DND-41 (cell line): ENCODE measurements at regions not wholly inside any gene's neighbourhood (a gene's known extent, or its start where the extent isn't known, plus 50 kb on each side); places are given as distances from the start of the nearest gene placed in this dataset.

Source experiments
- EZH2 ChIP-seq: IDR thresholded peaks from 3 replicates; pipeline ENCODE4 v1.6.1; 2012; ENCODE audit warnings: borderline replicate concordance, low read depth, mild to moderate bottlenecking, moderate library complexity, low read length, inconsistent platforms; ENCODE audit not compliant: severe bottlenecking
- TF ChIP-seq, protein P1 (sequence below): IDR thresholded peaks from 2 replicates; pipeline ENCODE4 v1.5.1; 2012; ENCODE audit warnings: borderline replicate concordance, low read length, moderate library complexity, mild to moderate bottlenecking; ENCODE audit not compliant: poor library complexity, severe bottlenecking; ENCODE audit errors: extremely low read depth

DNA sequence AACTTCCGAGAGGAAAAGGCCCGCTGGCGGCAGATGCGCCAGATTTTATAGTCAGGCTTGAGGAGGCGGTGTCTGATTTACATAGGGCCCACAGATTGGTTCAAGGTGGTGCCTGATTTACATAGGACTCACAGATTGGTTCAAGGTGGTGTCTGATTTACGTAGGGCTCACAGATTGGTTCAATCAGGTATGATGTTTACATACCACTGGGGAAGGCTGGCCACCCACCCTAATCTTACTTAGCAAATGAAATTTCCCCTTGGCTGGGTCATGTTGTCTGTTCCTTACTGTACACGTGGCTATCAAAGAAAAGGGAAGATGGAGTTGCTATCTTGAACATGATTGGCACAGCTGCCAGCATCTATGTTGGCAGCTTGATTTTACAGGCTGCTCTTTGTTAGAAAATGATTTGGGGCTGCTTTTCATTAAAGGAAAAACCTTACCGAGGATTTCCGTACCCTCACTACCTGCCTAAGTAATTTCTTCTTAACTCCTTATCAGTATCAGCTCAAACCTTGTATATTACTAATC, 96.3 kb downstream of the SETD4 start:
- TF ChIP-seq, protein P1, sequence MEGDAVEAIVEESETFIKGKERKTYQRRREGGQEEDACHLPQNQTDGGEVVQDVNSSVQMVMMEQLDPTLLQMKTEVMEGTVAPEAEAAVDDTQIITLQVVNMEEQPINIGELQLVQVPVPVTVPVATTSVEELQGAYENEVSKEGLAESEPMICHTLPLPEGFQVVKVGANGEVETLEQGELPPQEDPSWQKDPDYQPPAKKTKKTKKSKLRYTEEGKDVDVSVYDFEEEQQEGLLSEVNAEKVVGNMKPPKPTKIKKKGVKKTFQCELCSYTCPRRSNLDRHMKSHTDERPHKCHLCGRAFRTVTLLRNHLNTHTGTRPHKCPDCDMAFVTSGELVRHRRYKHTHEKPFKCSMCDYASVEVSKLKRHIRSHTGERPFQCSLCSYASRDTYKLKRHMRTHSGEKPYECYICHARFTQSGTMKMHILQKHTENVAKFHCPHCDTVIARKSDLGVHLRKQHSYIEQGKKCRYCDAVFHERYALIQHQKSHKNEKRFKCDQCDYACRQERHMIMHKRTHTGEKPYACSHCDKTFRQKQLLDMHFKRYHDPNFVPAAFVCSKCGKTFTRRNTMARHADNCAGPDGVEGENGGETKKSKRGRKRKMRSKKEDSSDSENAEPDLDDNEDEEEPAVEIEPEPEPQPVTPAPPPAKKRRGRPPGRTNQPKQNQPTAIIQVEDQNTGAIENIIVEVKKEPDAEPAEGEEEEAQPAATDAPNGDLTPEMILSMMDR = no peak
- no peak for TF ChIP-seq EZH2
